ENCODE measurements at regions not wholly inside any gene's neighbourhood (a gene's known extent, or its start where the extent isn't known, plus 50 kb on each side); places are given as distances from the start of the nearest gene placed in this dataset.

GRCh38 chr6:104344223-104344622 is 515.5 kb downstream of the HACE1 start:
- no peak for TF ChIP-seq CTCF (IDR thresholded peaks at IDR 0.05; ENCODE audit: insufficient read depth, low read length, poor library complexity, severe bottlenecking)
- TF ChIP-seq EZH2phosphoT487 (conservative IDR thresholded peaks at IDR 0.05; ENCODE audit: low read length), result no peak
